Gastrocnemius medialis (tissue), 4 donors: ENCODE measurements at regions not wholly inside any gene's neighbourhood (a gene's known extent, or its start where the extent isn't known, plus 50 kb on each side); places are given as distances from the start of the nearest gene placed in this dataset.

ENCODE experiments used
- POLR2A ChIP-seq, 2 donors: fragments of 450-650 bp; IDR thresholded peaks; one replicate each; pipeline ENCODE4 v1.6.1; 2017; ENCODE audit warnings: antibody characterized with exemption in 2 of 2, mild to moderate bottlenecking in 2 of 2, moderate library complexity in 2 of 2
- TF ChIP-seq, protein P1 (sequence below), 5 experiments: fragments of 450-650 bp in 3 of 5; fragments of 200-600 bp in 2 of 5; sonication (generic) in 2 of 5; IDR thresholded peaks in 4 of 5; conservative IDR thresholded peaks in 1 of 5; 1 replicate in 4 of 5; 2 replicates in 1 of 5; pipeline ENCODE4 v1.5.1; 2016 to 2019; ENCODE audit warnings: antibody characterized with exemption in 5 of 5, mild to moderate bottlenecking in 3 of 5, moderate library complexity in 3 of 5

DNA sequence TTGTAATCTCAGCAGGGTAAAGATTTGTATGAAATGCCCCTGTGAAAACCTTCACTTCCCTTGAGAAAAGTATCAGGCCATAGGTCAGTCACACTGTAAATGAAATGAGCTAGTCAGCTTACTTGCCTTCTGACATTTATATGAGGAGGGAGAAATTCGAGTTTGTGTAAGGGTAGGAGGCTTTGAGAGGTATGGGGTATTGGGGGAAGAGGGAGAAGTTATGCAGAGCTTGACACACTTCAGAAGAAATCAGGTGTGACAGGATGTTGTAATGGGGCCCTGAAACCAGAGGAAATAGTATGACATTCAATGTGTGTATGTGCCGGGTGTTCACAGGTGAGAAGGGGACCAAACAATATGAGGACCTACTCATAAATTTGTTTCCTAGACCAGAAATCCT is 64.2 kb upstream of the CCN6 start:
- TF ChIP-seq, protein P1, sequence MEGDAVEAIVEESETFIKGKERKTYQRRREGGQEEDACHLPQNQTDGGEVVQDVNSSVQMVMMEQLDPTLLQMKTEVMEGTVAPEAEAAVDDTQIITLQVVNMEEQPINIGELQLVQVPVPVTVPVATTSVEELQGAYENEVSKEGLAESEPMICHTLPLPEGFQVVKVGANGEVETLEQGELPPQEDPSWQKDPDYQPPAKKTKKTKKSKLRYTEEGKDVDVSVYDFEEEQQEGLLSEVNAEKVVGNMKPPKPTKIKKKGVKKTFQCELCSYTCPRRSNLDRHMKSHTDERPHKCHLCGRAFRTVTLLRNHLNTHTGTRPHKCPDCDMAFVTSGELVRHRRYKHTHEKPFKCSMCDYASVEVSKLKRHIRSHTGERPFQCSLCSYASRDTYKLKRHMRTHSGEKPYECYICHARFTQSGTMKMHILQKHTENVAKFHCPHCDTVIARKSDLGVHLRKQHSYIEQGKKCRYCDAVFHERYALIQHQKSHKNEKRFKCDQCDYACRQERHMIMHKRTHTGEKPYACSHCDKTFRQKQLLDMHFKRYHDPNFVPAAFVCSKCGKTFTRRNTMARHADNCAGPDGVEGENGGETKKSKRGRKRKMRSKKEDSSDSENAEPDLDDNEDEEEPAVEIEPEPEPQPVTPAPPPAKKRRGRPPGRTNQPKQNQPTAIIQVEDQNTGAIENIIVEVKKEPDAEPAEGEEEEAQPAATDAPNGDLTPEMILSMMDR (IDR thresholded peaks at IDR 0.05 in 4 of 5, conservative IDR thresholded peaks at IDR 0.05 in 1 of 5): no peak
- TF ChIP-seq POLR2A (IDR thresholded peaks at IDR 0.05): no peak
